SK-N-SH treated with all-trans-retinoic acid at 6 μM for 48 hours (cell line): ENCODE measurements at regions not wholly inside any gene's neighbourhood (a gene's known extent, or its start where the extent isn't known, plus 50 kb on each side); places are given as distances from the start of the nearest gene placed in this dataset.

Source experiments
- ZFP3 ChIP-seq: fragments of 250-450 bp; sonication (Bioruptor Pico); IDR thresholded peaks from 2 replicates; pipeline ENCODE4 v1.5.0; 2020; ENCODE audit warnings: mild to moderate bottlenecking, moderate library complexity
- ZNF565 ChIP-seq: fragments of 450-650 bp; formaldehyde crosslinking; conservative IDR thresholded peaks from 2 replicates; pipeline ENCODE4 v1.5.0; 2020; ENCODE audit warnings: low read depth, mild to moderate bottlenecking, moderate library complexity

DNA sequence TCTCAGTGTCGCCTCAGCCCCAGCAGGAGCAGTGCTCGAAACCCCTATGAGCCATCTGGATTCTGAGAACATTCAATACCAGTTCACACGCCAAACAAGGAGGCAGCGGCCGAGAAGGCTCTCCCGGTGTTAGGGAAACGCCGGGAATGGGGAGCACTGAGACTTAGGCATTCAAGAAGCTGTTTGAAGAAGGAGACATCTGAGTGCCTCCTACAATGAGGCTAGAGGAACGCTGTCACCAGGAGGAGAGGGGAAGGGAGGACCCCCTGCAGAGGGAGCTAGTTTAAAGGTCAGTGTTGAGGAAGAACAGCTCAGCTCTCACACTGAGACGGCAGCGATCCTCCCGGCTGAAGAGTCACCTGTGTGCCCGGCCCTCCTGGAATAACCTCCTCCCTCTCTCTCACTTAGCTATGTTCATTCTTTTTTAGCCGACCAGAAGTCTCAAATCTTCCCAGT is 69.9 kb downstream of the SERPINA3 start:
- TF ChIP-seq ZNF565 (CRISPR knock-in tag) (no peak), ZFP3 (CRISPR knock-in tag) (no peak)
